ENCODE measurements at regions not wholly inside any gene's neighbourhood (a gene's known extent, or its start where the extent isn't known, plus 50 kb on each side); places are given as distances from the start of the nearest gene placed in this dataset.

DNA sequence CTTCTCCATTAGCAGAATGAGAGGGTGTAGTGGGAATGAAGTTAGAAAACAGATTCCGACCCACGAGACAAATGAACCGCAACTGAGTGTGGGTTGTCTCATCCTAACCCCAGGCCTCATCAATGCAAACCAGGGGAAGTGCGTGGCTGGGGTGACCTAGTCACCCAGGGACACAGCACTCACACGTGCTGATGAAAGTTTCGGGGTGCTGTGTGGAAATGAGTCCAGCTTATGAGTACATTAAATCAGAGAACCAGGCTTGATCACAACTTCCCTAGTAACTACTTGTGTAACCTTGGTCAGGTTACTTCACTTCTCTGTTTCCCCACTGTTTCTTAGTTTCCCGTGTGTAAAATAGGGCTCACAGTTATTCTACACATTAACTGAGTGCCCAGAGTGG is 95.4 kb upstream of the CDKN3 start:
- Histone ChIP-seq H3K79me2 (ENCODE audit: control insufficient read depth, insufficient read depth, low read length) (no peaks in the 10 kb centered on the region), H2AFZ (ENCODE audit: low read length) (no peak overlapping the region), H3K27ac (ENCODE audit: insufficient read depth, low read length) (no peak overlapping the region), H3K36me3 (ENCODE audit: control insufficient read depth, insufficient read depth, low read length) (no peaks in the 10 kb centered on the region), H3K4me2 (ENCODE audit: extremely low read depth, insufficient read depth, low read length) (no peak overlapping the region), H3K4me3 (replicated peaks in 1 of 4; ENCODE audit: control extremely low read depth in 1 of 4, insufficient read depth in 1 of 4, low read depth in 3 of 4, low read length in 4 of 4) (no peak overlapping the region), H3K4me1 (ENCODE audit: control insufficient read depth, extremely low read depth, insufficient read depth, low read length) (no peaks in the 10 kb centered on the region), H3K9ac (ENCODE audit: insufficient read depth, low read length) (no peak overlapping the region), H3K9me3 (ENCODE audit: control insufficient read depth, insufficient read depth, low read depth, low read length) (no peaks in the 10 kb centered on the region), H3K27me3 (ENCODE audit: control insufficient read depth, insufficient read depth, low read length) (peaks cover under 1% of the 10 kb centered on the region), H4K20me1 (ENCODE audit: control insufficient read depth, extremely low read depth, insufficient read depth, low read length) (no peaks in the 10 kb centered on the region)
- TF ChIP-seq CTCF (conservative IDR thresholded peaks at IDR 0.05 in 1 of 2, IDR thresholded peaks at IDR 0.05 in 1 of 2; ENCODE audit: low read depth in 1 of 2, low read length in 2 of 2) (no peak), EZH2 (IDR thresholded peaks at IDR 0.05; ENCODE audit: low read length, missing control alignments) (no peak)
- no peak for DNase-seq (ENCODE audit: low read depth in 2 of 2)

DNA sequence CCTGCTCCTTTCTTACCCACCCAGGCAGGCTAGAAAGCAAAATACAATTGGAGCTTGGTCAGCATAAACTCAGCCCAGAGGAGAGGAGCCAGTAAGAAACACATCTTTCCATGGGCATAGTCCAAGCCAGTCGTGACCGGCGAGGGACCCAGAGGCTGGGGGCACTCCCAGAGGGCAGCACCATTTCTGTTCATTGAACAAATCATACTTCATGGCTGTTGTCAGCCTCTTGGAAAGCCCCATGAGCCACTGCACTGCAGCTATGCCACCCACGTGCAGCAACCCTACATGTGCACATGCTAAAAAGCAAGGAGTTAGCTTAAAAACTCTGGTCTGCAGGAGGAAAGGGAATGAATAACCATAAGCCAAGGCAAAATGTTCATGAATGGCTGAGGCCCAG is 90.0 kb upstream of the CDKN3 start:
- no peaks in the 10 kb centered on the region for H3K4me1 ChIP-seq (ENCODE audit: control insufficient read depth, extremely low read depth, insufficient read depth, low read length)
- H3K27ac ChIP-seq (ENCODE audit: insufficient read depth, low read length): no peak overlapping the region
- peaks cover 7% of the 10 kb centered on the region for H3K27me3 ChIP-seq (ENCODE audit: control insufficient read depth, insufficient read depth, low read length)
- no peak overlapping the region for H3K9ac ChIP-seq (ENCODE audit: insufficient read depth, low read length)
- no peaks in the 10 kb centered on the region for H4K20me1 ChIP-seq (ENCODE audit: control insufficient read depth, extremely low read depth, insufficient read depth, low read length)
- no peak overlapping the region for H3K4me3 ChIP-seq (replicated peaks in 1 of 4; ENCODE audit: control extremely low read depth in 1 of 4, insufficient read depth in 1 of 4, low read depth in 3 of 4, low read length in 4 of 4)
- TF ChIP-seq CTCF (conservative IDR thresholded peaks at IDR 0.05 in 1 of 2, IDR thresholded peaks at IDR 0.05 in 1 of 2; ENCODE audit: low read depth in 1 of 2, low read length in 2 of 2) (no peak), EZH2 (IDR thresholded peaks at IDR 0.05; ENCODE audit: low read length, missing control alignments) (no peak)
- H3K9me3 ChIP-seq (ENCODE audit: control insufficient read depth, insufficient read depth, low read depth, low read length): no peaks in the 10 kb centered on the region
- no peak overlapping the region for H2AFZ ChIP-seq (ENCODE audit: low read length)
- H3K79me2 ChIP-seq (ENCODE audit: control insufficient read depth, insufficient read depth, low read length): no peaks in the 10 kb centered on the region
- no peak overlapping the region for H3K4me2 ChIP-seq (ENCODE audit: extremely low read depth, insufficient read depth, low read length)
- DNase-seq (ENCODE audit: low read depth in 2 of 2): no peak
- no peaks in the 10 kb centered on the region for H3K36me3 ChIP-seq (ENCODE audit: control insufficient read depth, insufficient read depth, low read length)

DNA sequence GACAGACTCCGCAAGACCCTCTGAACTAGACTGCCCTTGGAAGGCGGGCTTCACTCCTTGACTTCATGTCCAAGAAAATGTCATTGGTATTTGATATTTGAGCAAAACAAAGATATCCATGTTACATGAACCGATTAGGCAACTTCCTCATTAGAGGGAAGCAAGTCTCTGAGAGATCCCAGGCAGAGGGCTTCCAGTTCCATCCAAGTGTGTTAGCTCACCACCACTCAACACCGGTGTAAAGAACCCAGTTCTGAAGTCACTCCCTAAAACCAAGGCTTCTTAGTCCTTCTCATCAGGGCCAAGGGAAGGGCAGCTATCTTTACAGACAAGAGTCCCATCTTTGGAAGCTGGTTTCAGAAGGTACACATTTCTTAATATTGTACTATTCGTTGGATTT is 87.2 kb upstream of the CDKN3 start:
- DNase-seq (ENCODE audit: low read depth in 2 of 2): no peak
- H3K9me3 ChIP-seq (ENCODE audit: control insufficient read depth, insufficient read depth, low read depth, low read length): no peaks in the 10 kb centered on the region
- H3K27me3 ChIP-seq (ENCODE audit: control insufficient read depth, insufficient read depth, low read length): peaks cover 7% of the 10 kb centered on the region
- no peaks in the 10 kb centered on the region for H3K36me3 ChIP-seq (ENCODE audit: control insufficient read depth, insufficient read depth, low read length)
- H3K4me3 ChIP-seq (replicated peaks in 1 of 4; ENCODE audit: control extremely low read depth in 1 of 4, insufficient read depth in 1 of 4, low read depth in 3 of 4, low read length in 4 of 4): no peak overlapping the region
- no peaks in the 10 kb centered on the region for H3K4me1 ChIP-seq (ENCODE audit: control insufficient read depth, extremely low read depth, insufficient read depth, low read length)
- no peak for TF ChIP-seq CTCF (conservative IDR thresholded peaks at IDR 0.05 in 1 of 2, IDR thresholded peaks at IDR 0.05 in 1 of 2; ENCODE audit: low read depth in 1 of 2, low read length in 2 of 2)
- no peak overlapping the region for H3K27ac ChIP-seq (ENCODE audit: insufficient read depth, low read length)
- no peaks in the 10 kb centered on the region for H4K20me1 ChIP-seq (ENCODE audit: control insufficient read depth, extremely low read depth, insufficient read depth, low read length)
- no peak overlapping the region for H3K4me2 ChIP-seq (ENCODE audit: extremely low read depth, insufficient read depth, low read length)
- H3K79me2 ChIP-seq (ENCODE audit: control insufficient read depth, insufficient read depth, low read length): no peaks in the 10 kb centered on the region
- H3K9ac ChIP-seq (ENCODE audit: insufficient read depth, low read length): no peak overlapping the region
- no peak overlapping the region for H2AFZ ChIP-seq (ENCODE audit: low read length)
